ENCODE measurements at regions not wholly inside any gene's neighbourhood (a gene's known extent, or its start where the extent isn't known, plus 50 kb on each side); places are given as distances from the start of the nearest gene placed in this dataset.

DNA sequence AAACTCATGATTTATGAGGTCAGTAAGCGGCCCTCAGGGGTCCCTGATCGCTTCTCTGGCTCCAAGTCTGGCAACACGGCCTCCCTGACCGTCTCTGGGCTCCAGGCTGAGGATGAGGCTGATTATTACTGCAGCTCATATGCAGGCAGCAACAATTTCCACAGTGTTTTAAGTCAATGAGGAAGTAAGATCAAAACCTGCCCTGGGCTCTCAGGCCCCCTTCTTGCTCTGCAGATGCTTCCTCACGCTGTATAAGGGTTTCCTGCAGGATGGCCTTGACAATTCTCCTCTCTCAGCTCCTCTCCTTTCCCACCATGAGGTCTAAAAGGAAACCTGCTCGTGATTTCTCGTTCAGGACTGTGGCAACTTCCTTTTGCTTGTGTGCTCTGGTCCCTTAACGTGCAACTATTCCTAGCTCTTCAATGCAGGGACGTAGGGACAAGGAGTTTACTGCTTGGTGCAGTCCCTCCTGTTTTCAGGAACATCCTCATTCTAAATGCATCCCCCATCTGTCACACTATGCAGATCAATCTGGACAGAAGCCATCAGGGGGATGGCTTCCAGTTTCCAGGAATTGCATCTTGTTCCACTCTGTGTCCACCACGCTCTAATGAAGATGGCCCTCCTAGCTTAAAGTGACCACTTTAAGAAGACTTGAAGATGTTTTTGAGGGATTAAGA is 64.3 kb upstream of the IGLL5 start:
- no peak for DNase-seq (ENCODE audit: low spot score)

- DNase-seq (ENCODE audit: low spot score) = no peak
These were observed 63.0 kb upstream of the IGLL5 start for GRCh38 chr22:22824340-22825212.

DNA sequence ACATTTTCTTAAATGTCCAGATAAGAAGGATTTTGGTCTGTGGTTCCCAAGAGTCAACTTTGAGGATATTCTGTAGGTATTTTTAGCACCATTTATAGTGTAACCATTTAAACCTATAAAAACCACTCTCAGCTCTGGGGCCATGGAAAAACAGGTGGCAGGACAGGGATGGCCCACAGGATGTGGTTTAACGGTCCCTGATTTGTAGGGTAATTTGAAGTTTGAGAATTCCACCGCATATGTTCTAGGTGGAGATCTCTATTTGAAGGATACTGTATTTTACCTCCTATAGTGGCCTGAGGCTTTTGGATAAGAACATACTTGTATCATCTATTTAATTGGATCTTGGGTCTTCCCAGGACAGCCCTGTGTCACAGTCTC is 62.4 kb upstream of the IGLL5 start:
- DNase-seq (ENCODE audit: low spot score) = no peak

DNA sequence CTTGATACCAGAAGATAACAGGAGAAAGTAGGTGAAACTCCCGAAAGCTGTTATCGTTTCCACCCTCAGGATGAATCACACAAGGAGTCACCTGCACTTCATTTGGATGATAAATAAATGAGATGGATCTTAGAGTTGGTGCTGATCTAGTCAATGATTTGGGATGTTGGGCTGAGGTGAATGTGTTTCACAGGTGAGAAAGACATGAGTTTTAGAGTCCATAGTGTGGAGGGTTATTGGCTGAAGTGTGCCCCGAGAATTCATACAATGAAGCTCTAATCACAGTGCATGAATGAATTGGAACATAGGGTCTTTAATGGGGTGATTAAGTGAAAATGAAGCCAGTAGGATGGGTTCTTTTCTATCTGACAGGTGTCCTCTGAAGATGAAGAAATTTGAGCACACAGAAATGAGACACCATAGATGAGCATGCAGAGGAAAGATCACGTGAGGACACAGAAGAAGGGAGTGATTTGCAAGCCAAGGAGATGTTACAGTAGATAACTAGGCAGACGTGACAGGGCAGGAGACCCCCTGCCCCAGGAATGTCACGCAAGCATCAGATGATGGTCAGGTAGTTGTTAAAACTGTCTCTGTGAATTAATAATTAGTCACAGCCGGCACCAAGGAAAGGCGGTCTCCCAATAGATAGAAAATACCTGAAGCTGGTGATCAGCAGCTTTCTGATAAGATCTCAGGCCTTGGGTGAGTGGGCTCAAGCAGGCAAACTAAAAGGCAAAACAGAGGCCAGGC is 60.3 kb upstream of the IGLL5 start:
- no peak for DNase-seq (ENCODE audit: low spot score)

DNA sequence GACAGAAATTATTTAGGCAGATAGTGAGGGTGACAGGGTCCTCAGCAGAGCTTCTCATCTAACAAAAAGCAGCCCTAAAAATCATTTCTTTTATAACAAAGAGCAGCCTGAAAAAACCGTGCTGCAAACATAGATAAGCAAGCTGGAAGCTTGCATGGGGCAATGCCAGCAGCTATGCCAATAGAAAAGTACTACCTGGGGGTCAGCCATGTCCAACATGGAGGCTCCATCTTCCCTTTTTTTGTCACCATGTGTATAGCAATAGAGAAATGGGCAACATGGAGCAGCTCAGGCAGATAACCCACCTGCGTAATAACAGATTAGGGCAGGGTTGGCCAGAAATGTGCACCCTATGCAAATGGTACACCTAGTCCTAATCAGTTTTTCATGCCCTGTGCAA is 57.4 kb upstream of the IGLL5 start:
- no peak for DNase-seq (ENCODE audit: low spot score)

- DNase-seq (ENCODE audit: low spot score) = no peak
These were observed 56.5 kb upstream of the IGLL5 start for GRCh38 chr22:22830957-22831688.

GRCh38 chr22:22833059-22833458 is 54.6 kb upstream of the IGLL5 start:
- no peak for DNase-seq (ENCODE audit: low spot score)

DNA sequence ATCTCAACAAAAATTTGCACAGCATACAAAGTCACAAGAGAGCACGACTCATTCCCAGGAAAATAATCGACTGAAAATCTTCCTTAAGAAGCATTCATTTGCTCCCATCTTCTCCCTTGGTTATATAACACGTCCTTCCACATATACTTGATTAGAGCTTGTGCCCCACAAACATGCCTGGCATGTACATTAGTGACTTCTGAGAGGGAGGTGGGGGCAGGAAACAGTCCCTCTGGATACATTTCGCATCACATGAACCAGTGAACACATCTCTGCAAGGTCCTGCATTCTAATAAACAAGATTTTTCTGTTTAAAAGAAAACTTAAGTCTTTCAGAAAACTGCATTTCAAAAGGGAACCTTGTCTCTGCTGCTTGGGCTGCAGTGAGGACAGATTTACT is 54.1 kb upstream of the IGLL5 start:
- no peak for DNase-seq (ENCODE audit: low spot score)

DNA sequence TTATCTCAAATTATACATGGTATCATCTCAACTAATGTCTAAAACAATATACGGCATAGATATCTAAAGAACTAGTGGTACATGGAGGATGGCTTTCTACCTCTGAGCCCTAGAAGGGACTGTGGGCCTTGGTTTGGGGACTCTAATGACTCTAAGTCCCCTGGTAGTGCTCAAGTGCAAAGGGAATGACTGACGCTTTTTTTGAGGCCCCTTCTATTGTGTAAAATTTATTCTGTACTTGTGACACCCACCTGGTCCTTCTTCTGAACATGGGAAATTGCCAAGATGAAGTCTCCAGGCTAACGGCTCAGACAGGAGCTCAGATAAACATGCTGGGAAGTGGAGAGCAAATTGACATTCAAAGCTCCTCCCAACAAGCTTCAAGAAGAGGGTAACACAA is 53.4 kb upstream of the IGLL5 start:
- no peak for DNase-seq (ENCODE audit: low spot score)

- no peak for DNase-seq (ENCODE audit: low spot score)
These were observed 52.8 kb upstream of the IGLL5 start for GRCh38 chr22:22834783-22835182.

DNA sequence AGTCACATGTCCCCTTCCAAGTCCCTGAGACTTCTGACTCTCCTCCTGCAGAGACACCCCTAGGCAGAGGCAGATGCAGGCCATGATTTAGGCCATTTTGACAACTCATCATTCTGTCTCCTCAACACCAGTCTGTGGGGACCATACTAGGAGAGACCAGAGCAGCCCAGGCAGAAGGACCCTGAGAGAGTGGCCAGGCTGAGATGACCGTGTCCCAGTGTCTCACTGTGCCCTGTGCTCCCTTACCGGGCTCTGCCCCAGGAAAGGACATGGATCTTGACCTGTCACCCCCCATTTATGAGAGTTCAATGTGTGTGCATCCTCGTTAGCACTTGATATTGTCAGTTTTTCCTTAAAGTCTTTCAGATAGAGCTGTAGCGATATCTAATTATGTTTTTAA is 52.4 kb upstream of the IGLL5 start:
- no peak for DNase-seq (ENCODE audit: low spot score)

DNA sequence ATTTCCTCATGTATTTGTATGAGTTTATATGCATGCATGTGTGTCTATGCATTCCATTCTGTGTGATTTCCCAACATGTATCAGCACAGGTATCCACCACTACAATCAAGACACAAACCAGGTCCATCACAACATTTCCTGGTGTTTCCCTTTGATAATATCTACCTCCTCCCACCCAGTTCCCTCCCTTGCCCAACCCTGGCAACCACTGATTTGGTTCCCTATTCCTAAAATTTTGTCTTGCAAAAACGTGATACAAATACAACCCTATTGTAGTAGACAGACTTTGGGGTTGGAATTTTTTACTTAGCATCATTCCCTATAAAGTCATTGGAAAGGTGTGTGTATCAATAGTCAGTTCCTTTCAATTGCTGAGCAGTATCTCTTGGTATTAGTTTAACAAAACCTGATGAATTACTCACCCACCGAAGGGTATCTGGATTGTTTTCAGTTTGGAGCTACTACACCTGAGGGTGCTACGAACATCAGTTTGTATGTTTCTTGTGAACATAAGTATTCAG is 51.8 kb upstream of the IGLL5 start:
- no peak for DNase-seq (ENCODE audit: low spot score)

DNA sequence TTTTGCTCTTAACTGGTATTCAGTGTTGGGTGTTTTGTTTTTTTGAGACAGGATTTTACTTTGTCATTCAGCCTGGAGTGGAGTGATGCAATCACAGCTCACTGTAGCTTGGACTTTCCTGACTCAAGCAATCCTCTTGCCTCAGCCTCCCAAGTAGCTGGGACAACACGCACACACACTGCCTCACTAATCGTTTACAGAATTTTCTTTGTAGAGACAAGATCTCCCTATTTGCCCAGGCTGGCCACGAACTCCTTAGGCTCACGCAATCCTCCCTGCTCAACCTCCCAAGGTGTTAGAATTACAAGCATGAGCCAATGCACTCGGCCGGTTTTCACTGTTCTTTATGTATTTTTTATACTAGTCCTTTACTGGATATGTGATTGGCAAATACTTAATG is 51.0 kb upstream of the IGLL5 start:
- DNase-seq (ENCODE audit: low spot score) = no peak
